Upper lobe of left lung (tissue), 4 donors: ENCODE measurements at regions not wholly inside any gene's neighbourhood (a gene's known extent, or its start where the extent isn't known, plus 50 kb on each side); places are given as distances from the start of the nearest gene placed in this dataset.

Experiments
- CTCF ChIP-seq, 6 experiments: fragments of 450-650 bp in 4 of 6; fragments of 200-600 bp in 2 of 6; sonication (generic) in 2 of 6; IDR thresholded peaks; one replicate each; pipeline ENCODE4 v1.5.1; 2016 to 2019; ENCODE audit warnings: antibody characterized with exemption in 6 of 6
- POLR2AphosphoS5 ChIP-seq, 2 donors: sonication (generic); formaldehyde crosslinking; IDR thresholded peaks; one replicate each; pipeline ENCODE4 v1.5.1; 2017; ENCODE audit warnings: antibody characterized with exemption in 2 of 2

GRCh38 chrX:15947648-15948317 lies 93.2 kb upstream of the AP1S2 start:
- no peak for TF ChIP-seq CTCF (IDR thresholded peaks at IDR 0.05)
- no peak for TF ChIP-seq POLR2AphosphoS5 (IDR thresholded peaks at IDR 0.05)
